Panc1 (cell line): ENCODE measurements at regions not wholly inside any gene's neighbourhood (a gene's known extent, or its start where the extent isn't known, plus 50 kb on each side); places are given as distances from the start of the nearest gene placed in this dataset.

Source experiments
- POLR2AphosphoS5 ChIP-seq: IDR thresholded peaks from 2 replicates; pipeline ENCODE4 v1.6.1; 2012; ENCODE audit warnings: mild to moderate bottlenecking, low read depth, low read length, moderate library complexity
- REST ChIP-seq, 2 experiments: IDR thresholded peaks; 2 replicates each; pipeline ENCODE4 v1.6.1; 2011 to 2012; ENCODE audit warnings: low read depth in 2 of 2, control low read depth in 1 of 2, low read length in 1 of 2, mild to moderate bottlenecking in 1 of 2, moderate library complexity in 1 of 2; ENCODE audit not compliant: insufficient read depth in 1 of 2
- SIN3A ChIP-seq: IDR thresholded peaks from 2 replicates; pipeline ENCODE4 v1.6.1; 2012; ENCODE audit warnings: low read depth, mild to moderate bottlenecking, low read length, moderate library complexity, borderline replicate concordance; ENCODE audit not compliant: insufficient read depth
- TCF7L2 ChIP-seq: IDR thresholded peaks from 2 replicates; pipeline ENCODE4 v1.6.1; 2011; ENCODE audit warnings: mild to moderate bottlenecking, low read depth, low read length, inconsistent platforms
- TF ChIP-seq, protein P1 (sequence below): fragments of 450-650 bp; IDR thresholded peaks from 2 replicates; pipeline ENCODE4 v1.5.1; 2017; ENCODE audit warnings: mild to moderate bottlenecking

DNA sequence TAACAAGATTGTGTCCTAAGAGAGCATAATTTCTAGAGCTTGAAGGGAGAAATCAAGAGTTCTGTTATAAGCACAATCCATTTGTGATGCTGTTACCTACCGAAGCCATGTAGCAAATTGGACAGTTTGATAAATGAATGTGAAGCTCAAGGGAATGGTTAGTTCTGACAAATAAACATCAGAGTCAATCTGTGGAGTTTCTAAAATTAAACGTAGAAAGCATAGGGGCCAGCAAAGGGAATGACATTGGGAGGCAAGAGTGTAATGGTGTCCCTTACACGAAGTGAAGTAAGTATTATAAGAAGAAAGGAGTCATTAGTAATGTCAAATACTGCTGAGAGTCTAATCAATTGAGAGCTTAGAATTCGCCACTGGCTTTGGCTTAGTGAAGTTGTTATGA lies 200.2 kb upstream of the SLITRK1 start:
- TF ChIP-seq, protein P1, sequence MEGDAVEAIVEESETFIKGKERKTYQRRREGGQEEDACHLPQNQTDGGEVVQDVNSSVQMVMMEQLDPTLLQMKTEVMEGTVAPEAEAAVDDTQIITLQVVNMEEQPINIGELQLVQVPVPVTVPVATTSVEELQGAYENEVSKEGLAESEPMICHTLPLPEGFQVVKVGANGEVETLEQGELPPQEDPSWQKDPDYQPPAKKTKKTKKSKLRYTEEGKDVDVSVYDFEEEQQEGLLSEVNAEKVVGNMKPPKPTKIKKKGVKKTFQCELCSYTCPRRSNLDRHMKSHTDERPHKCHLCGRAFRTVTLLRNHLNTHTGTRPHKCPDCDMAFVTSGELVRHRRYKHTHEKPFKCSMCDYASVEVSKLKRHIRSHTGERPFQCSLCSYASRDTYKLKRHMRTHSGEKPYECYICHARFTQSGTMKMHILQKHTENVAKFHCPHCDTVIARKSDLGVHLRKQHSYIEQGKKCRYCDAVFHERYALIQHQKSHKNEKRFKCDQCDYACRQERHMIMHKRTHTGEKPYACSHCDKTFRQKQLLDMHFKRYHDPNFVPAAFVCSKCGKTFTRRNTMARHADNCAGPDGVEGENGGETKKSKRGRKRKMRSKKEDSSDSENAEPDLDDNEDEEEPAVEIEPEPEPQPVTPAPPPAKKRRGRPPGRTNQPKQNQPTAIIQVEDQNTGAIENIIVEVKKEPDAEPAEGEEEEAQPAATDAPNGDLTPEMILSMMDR: no peak
- TF ChIP-seq REST (IDR thresholded peaks at IDR 0.05; ENCODE audit: insufficient read depth in 1 of 2, low read depth in 2 of 2, low read length in 1 of 2): no peak
- TF ChIP-seq TCF7L2: no peak
- no peak for TF ChIP-seq POLR2AphosphoS5
- no peak for TF ChIP-seq SIN3A
